ENCODE measurements at regions not wholly inside any gene's neighbourhood (a gene's known extent, or its start where the extent isn't known, plus 50 kb on each side); places are given as distances from the start of the nearest gene placed in this dataset.

DNA sequence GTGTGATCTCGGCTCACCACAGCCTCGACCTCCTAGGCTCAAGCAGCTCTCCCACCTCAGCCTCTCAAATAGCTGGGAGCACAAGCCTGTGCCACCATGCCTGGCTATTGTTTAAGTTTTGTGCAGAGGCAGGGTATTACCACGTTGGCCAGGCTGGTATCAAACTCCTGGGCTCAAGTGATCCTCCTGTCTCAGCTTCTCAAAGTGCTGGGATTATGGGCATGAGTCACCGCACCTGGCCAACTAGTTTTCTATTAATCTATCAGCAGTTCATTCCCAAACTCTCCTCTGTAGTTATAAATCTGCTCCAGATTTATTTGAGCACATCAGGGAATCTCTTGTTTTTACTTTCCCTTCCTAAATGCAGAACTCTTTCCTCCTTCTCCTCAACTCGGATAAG is 443.8 kb downstream of the PRDM2 start:
- Mint-ChIP-seq H3K4me3 (ENCODE audit: unreplicated experiment) (no peak overlapping the region), H3K27ac (ENCODE audit: low read depth, unreplicated experiment) (no peak overlapping the region), H3K9me3 (ENCODE audit: unreplicated experiment) (no peaks in the 10 kb centered on the region), H3K4me1 (ENCODE audit: insufficient read depth, unreplicated experiment) (peaks cover 38% of the 10 kb centered on the region), H3K27me3 (ENCODE audit: insufficient read depth, unreplicated experiment) (no peaks in the 10 kb centered on the region), H3K36me3 (ENCODE audit: insufficient read depth, unreplicated experiment) (no peaks in the 10 kb centered on the region)
- CTCF ChIA-PET = interaction anchor here (1.1 kb wide), 1 partner anchor 30 kb away, joined by 4 read pairs; no protein-coding TSS in a partner anchor
- no peak for DNase-seq (ENCODE audit: unreplicated experiment)
- no TSS peak for BruUV-seq (replicated peaks)
- TF ChIP-seq, protein P1, sequence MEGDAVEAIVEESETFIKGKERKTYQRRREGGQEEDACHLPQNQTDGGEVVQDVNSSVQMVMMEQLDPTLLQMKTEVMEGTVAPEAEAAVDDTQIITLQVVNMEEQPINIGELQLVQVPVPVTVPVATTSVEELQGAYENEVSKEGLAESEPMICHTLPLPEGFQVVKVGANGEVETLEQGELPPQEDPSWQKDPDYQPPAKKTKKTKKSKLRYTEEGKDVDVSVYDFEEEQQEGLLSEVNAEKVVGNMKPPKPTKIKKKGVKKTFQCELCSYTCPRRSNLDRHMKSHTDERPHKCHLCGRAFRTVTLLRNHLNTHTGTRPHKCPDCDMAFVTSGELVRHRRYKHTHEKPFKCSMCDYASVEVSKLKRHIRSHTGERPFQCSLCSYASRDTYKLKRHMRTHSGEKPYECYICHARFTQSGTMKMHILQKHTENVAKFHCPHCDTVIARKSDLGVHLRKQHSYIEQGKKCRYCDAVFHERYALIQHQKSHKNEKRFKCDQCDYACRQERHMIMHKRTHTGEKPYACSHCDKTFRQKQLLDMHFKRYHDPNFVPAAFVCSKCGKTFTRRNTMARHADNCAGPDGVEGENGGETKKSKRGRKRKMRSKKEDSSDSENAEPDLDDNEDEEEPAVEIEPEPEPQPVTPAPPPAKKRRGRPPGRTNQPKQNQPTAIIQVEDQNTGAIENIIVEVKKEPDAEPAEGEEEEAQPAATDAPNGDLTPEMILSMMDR (IDR thresholded peaks at IDR 0.05; ENCODE audit: unreplicated experiment) = no peak
- POLR2A ChIA-PET = interaction anchor here (1.1 kb wide), 1 partner anchor 38 kb away, joined by 3 read pairs; no protein-coding TSS in a partner anchor
- intact Hi-C loops (cut with micrococcal nuclease) = no loop called here

DNA sequence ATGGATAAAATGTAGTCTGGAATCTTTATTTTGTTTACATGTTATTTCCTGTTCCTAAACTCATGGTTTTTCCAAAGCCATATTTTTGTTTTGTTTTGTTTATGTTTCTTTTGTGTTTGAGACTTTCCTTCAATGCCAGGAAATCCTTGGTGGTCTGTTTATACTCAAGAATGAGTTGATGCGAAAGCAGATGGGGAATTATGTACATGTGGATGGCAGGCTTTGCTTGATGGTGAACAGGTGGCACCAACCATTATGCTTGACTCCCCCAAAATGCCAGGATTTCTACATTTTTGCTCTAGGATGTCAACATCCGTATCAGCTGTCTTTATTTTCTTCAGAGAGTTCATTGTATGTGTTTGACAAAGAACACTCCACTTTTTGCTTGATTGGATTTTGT is 448.5 kb downstream of the PRDM2 start:
- TF ChIP-seq, protein P1 (IDR thresholded peaks at IDR 0.05; ENCODE audit: unreplicated experiment) = no peak
- no TSS peak for BruUV-seq (replicated peaks)
- Mint-ChIP-seq H3K4me3 (ENCODE audit: unreplicated experiment) (no peak overlapping the region), H3K36me3 (ENCODE audit: insufficient read depth, unreplicated experiment) (no peaks in the 10 kb centered on the region), H3K4me1 (ENCODE audit: insufficient read depth, unreplicated experiment) (peaks cover 7% of the 10 kb centered on the region), H3K27me3 (ENCODE audit: insufficient read depth, unreplicated experiment) (no peaks in the 10 kb centered on the region), H3K27ac (ENCODE audit: low read depth, unreplicated experiment) (no peak overlapping the region), H3K9me3 (ENCODE audit: unreplicated experiment) (no peaks in the 10 kb centered on the region)
- ChIA-PET CTCF (interaction anchor here (0.6 kb wide), 1 partner anchor 35 kb away, joined by 3 read pairs; no protein-coding TSS in a partner anchor), POLR2A (interaction anchor here (1.3 kb wide), 1 partner anchor 11 kb away, joined by 6 read pairs; no protein-coding TSS in a partner anchor)
- no peak for DNase-seq (ENCODE audit: unreplicated experiment)
- intact Hi-C loops (cut with micrococcal nuclease) = no loop called here

DNA sequence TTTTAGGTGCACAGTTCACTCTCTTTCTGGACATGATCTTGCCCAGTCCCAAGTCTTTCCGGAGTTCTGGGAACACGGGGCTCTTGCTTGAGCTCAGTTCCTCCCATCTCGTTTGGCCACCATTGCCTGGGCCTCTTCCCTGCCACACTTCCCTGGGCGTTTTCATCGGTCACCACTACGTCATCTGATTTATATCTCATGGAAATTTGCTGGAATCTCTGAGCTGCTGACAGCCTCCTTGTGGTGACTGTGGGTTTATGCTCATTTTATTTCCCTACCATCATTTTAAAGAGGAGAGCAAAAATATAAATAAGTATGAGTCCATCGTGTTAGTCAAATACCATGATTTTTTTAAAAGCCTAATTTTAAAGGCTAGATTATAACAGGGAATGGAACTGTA is 449.1 kb upstream of the KAZN start:
- Mint-ChIP-seq H3K9me3 (ENCODE audit: unreplicated experiment) (peaks cover under 1% of the 10 kb centered on the region), H3K4me1 (ENCODE audit: insufficient read depth, unreplicated experiment) (no peaks in the 10 kb centered on the region), H3K36me3 (ENCODE audit: insufficient read depth, unreplicated experiment) (no peaks in the 10 kb centered on the region), H3K27ac (ENCODE audit: low read depth, unreplicated experiment) (no peak overlapping the region), H3K4me3 (ENCODE audit: unreplicated experiment) (no peak overlapping the region), H3K27me3 (ENCODE audit: insufficient read depth, unreplicated experiment) (no peaks in the 10 kb centered on the region)
- DNase-seq (ENCODE audit: unreplicated experiment) = peak; percentile 37
- intact Hi-C loops (cut with micrococcal nuclease) = no loop called here
- TF ChIP-seq, protein P1 (IDR thresholded peaks at IDR 0.05; ENCODE audit: unreplicated experiment) = peak; percentile 8
- POLR2A ChIA-PET = interaction anchor here (0.7 to 1.3 kb wide), 2 partner anchors 12 to 609 kb away, joined by 3 to 6 read pairs; no protein-coding TSS in a partner anchor
- no TSS peak for BruUV-seq (replicated peaks)
- CTCF ChIA-PET = interaction anchor here (0.6 to 0.8 kb wide), 2 partner anchors 127 to 406 kb away, joined by 3 read pairs; no protein-coding TSS in a partner anchor

DNA sequence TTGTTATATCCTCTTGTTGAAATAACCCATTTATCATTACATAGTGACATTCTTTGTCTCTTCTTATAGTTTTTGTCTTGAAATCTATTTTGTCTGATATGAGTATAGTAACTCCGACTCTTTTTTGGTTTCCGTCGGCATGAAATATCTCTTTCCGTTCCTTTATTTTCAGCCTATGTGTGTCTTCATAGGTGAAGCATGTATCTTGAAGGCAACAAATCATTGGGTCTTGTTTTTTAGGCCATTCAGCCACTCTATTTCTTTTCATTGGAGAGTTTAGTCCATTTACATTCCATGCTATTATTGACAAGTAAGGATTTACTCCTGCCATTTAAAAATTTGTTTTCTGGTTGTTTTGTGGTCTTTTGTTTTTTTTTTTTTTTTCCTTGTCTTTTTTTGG is 441.9 kb upstream of the KAZN start:
- no peaks in the 10 kb centered on the region for H3K27me3 Mint-ChIP-seq (ENCODE audit: insufficient read depth, unreplicated experiment)
- H3K9me3 Mint-ChIP-seq (ENCODE audit: unreplicated experiment) = peaks cover 25% of the 10 kb centered on the region
- H3K4me1 Mint-ChIP-seq (ENCODE audit: insufficient read depth, unreplicated experiment) = no peaks in the 10 kb centered on the region
- TF ChIP-seq, protein P1 (IDR thresholded peaks at IDR 0.05; ENCODE audit: unreplicated experiment) = no peak
- BruUV-seq (replicated peaks) = no TSS peak
- no peaks in the 10 kb centered on the region for H3K36me3 Mint-ChIP-seq (ENCODE audit: insufficient read depth, unreplicated experiment)
- no peak overlapping the region for H3K27ac Mint-ChIP-seq (ENCODE audit: low read depth, unreplicated experiment)
- no peak overlapping the region for H3K4me3 Mint-ChIP-seq (ENCODE audit: unreplicated experiment)
- intact Hi-C loops (cut with micrococcal nuclease) = no loop called here
- POLR2A ChIA-PET = interaction anchor here (1.2 kb wide), 1 partner anchor 24 kb away, joined by 3 read pairs; no protein-coding TSS in a partner anchor
- no peak for DNase-seq (ENCODE audit: unreplicated experiment)
- CTCF ChIA-PET = no interaction called here

All from MCF 10A (cell line).